Lower leg skin (tissue), 4 donors: ENCODE measurements at regions not wholly inside any gene's neighbourhood (a gene's known extent, or its start where the extent isn't known, plus 50 kb on each side); places are given as distances from the start of the nearest gene placed in this dataset.
A peak's percentile ranks its signal among the peaks of the same experiment; 100 is the strongest.

Experiments used
- DNase-seq, 2 donors: peaks; one replicate each; pipeline ENCODE4 v3.0.0-alpha.2; 2019; ENCODE audit warnings: low spot score in 2 of 2
- H3K4me3 ChIP-seq: fragments of 200-600 bp; sonication (generic); 2 replicates; pipeline ENCODE4 v1.5.1; 2017; ENCODE audit warnings: mild to moderate bottlenecking, low read depth; ENCODE audit not compliant: poor library complexity, severe bottlenecking
- POLR2A ChIP-seq, 2 donors: fragments of 450-650 bp; IDR thresholded peaks; one replicate each; pipeline ENCODE4 v1.6.1; 2016 to 2017; ENCODE audit warnings: antibody characterized with exemption in 2 of 2, mild to moderate bottlenecking in 1 of 2, moderate library complexity in 1 of 2
- WGBS, 2 donors: methylation state at CpG; one replicate each; pipeline ENCODE4 v1.1.5; 2018; 5-methylcytosine and 5-hydroxymethylcytosine counted together
- intact Hi-C: fragments of 100-400 bp; cut with DNase I; formaldehyde crosslinking; loops from one replicate; pipeline ENCODE4 v1.15.0; 2023; ENCODE audit warnings: low total_unique reads
- TF ChIP-seq, protein P1 (sequence below), 3 donors: fragments of 450-650 bp; IDR thresholded peaks; one replicate each; pipeline ENCODE4 v1.5.1; 2016; ENCODE audit warnings: antibody characterized with exemption in 3 of 3, mild to moderate bottlenecking in 3 of 3, moderate library complexity in 2 of 3

DNA sequence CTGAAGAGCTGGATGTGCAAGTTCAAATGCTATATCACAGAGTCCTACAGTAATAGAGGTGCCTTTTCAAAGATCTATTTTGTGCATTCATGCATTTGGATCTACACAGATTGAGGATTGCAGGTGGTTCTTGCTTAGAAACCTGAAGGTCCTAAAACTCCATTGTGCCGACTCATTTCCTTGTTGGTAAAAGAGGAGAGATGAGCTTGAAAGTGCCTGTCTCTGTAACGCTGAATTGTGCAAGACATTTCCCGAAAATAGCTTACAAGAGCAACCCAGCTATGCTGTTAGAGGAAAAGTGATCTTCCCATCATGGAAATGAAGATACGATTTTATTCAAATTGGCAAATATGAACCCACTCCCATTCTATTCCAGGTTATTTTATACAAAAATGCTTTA, 110.7 kb upstream of the CXCL14 start:
- WGBS, 2 donors = 85 to 92% methylated on average over 4 of the region's 4 CpGs
- intact Hi-C loops = no loop called here
- DNase-seq = no peak

DNA sequence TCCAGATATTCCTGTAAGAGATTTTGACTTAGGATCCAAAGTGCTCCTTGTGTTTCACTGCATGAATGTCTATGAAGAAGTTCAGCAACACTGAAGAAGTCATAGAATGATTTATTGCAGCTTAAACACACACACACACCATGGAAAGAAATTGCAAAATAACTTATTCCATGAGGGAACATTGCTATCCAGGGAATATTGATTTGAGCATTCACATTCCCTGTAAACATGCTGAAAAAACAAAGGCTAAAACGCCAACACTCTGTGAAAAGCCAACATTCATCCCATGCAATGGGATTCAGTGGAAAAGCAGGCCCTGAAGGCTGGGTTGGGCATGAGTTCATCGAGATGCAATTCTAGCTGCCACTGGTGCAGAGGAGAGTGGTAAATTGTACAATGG, 109.6 kb upstream of the CXCL14 start:
- DNase-seq = no peak
- 30 to 33% methylated on average over 2 of the region's 2 CpGs for WGBS, 2 donors
- H3K4me3 ChIP-seq = no peak overlapping the region
- intact Hi-C loops = no loop called here
- TF ChIP-seq, protein P1, sequence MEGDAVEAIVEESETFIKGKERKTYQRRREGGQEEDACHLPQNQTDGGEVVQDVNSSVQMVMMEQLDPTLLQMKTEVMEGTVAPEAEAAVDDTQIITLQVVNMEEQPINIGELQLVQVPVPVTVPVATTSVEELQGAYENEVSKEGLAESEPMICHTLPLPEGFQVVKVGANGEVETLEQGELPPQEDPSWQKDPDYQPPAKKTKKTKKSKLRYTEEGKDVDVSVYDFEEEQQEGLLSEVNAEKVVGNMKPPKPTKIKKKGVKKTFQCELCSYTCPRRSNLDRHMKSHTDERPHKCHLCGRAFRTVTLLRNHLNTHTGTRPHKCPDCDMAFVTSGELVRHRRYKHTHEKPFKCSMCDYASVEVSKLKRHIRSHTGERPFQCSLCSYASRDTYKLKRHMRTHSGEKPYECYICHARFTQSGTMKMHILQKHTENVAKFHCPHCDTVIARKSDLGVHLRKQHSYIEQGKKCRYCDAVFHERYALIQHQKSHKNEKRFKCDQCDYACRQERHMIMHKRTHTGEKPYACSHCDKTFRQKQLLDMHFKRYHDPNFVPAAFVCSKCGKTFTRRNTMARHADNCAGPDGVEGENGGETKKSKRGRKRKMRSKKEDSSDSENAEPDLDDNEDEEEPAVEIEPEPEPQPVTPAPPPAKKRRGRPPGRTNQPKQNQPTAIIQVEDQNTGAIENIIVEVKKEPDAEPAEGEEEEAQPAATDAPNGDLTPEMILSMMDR (IDR thresholded peaks at IDR 0.05) = no peak
- no peak for TF ChIP-seq POLR2A (IDR thresholded peaks at IDR 0.05)

More for the DNA sequence above, 110.7 kb upstream of the CXCL14 start:
- H3K4me3 ChIP-seq = no peak overlapping the region
- TF ChIP-seq POLR2A (IDR thresholded peaks at IDR 0.05) = no peak
- TF ChIP-seq, protein P1 (IDR thresholded peaks at IDR 0.05) = no peak

DNA sequence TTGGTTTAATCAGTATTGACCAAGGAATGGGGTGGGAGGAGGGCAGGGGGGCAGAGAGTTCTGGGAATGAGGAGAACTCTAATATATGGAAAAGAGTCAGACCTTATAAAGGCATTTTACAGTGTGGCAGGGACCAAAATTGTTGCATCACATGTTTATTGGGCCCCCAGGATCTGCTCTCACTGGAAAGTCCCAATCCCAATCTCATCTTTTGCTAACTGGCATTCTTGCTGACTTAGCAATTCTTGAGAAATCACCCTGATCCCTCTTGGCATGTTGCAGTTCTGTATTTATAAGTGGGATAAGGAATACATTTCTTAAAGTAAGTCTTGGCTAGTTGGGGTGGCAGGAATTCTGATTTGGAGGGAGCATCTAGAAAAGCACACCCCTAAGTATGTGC, 104.4 kb upstream of the CXCL14 start:
- TF ChIP-seq, protein P1 (IDR thresholded peaks at IDR 0.05) = no peak
- no peak for TF ChIP-seq POLR2A (IDR thresholded peaks at IDR 0.05)
- intact Hi-C loops = no loop called here
- H3K4me3 ChIP-seq = no peak overlapping the region
- no peak for DNase-seq

DNA sequence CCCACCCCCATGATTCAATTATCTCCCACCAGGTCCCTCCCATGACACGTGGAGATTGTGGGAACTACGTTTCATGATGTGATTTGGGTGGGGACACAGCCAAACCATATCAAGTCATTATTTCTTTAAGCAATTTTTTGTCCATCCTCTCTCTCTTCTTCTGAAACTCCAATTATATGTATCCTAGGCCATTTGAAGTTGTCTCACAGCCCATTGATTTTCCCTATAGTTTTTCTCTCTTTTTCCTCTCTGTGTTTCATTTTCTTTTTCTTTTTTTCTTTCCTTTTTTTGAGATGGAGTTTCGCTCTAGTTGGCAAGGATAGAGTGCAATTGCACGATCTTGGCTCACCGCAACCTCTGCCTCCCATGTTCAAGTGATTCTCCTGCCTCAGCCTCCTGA, 101.9 kb upstream of the CXCL14 start:
- intact Hi-C loops = no loop called here
- 90 to 96% methylated on average over 5 of the region's 5 CpGs for WGBS, 2 donors
- DNase-seq = no peak

DNA sequence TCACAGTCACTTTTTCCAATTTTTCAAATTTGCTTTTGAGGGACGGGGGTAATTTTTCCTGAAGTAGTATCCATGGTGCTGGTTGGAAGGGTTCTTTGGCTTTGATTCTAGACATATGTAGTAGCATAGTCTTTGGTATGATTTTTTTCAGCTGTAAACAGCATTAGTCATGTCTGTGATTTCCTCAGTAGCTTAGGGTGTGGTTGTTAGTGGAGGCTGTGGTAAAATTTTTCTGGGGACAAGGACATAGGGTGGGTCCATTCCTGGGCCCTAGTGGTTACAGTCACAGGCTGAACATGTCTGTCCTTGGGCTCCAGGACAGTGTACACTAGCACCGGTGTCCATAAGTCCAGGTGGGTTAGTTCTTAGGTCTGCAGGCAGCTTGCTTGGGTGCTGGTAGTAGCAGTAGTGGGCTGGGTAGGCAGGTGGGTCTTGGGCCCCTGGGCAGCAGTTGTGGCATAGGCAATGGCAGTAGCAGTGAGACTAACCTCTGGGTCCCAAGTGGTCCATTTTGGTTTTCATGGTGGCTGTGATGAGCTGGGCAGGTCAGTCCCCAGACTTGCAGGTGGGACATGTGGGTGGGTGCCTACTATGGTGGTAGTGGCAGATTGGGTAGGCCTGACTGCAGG, 100.0 kb upstream of the CXCL14 start:
- intact Hi-C loops = no loop called here
- TF ChIP-seq, protein P1 (IDR thresholded peaks at IDR 0.05) = no peak
- no peak for TF ChIP-seq POLR2A (IDR thresholded peaks at IDR 0.05)

More for the DNA sequence above, 101.9 kb upstream of the CXCL14 start:
- no peak overlapping the region for H3K4me3 ChIP-seq
- no peak for TF ChIP-seq POLR2A (IDR thresholded peaks at IDR 0.05)
- TF ChIP-seq, protein P1 (IDR thresholded peaks at IDR 0.05) = no peak

DNA sequence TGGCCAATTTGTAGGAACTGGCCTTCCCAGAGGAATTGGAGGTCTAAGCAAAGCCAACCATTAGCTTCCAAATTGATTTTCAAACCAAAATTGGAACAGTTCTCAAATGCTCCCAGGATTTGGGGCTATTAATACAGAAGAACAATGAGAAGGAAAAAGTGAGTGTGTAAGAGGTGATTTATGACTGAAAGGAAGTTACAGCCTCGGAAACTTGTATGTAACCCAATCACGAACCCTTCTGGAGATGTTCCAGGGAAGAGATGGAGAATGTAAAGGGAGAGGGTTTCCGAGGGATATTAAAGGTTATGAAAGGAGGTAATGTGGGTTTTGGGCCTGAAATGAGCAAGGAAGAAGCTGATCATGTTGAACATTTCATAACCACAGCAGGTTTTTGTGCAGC, 93.2 kb upstream of the CXCL14 start:
- TF ChIP-seq, protein P1 (IDR thresholded peaks at IDR 0.05) = no peak
- no peak for TF ChIP-seq POLR2A (IDR thresholded peaks at IDR 0.05)
- WGBS, 2 donors = 46 to 48% methylated on average over 3 of the region's 3 CpGs
- intact Hi-C loops = no loop called here
- no peak for DNase-seq
- H3K4me3 ChIP-seq = no peak overlapping the region

More for the DNA sequence above, 100.0 kb upstream of the CXCL14 start:
- 46 to 72% methylated on average over 2 of the region's 2 CpGs for WGBS, 2 donors
- DNase-seq = peak in 1 of 2 donors; percentile 81
- no peak overlapping the region for H3K4me3 ChIP-seq
